HL-60 (cell line): ENCODE measurements at regions not wholly inside any gene's neighbourhood (a gene's known extent, or its start where the extent isn't known, plus 50 kb on each side); places are given as distances from the start of the nearest gene placed in this dataset.
A peak's percentile ranks its signal among the peaks of the same experiment; 100 is the strongest.

Experiments
- DNase-seq, 2 experiments: peaks; one replicate each; pipeline ENCODE4 v3.0.0-alpha.2; 2010 to 2020; ENCODE audit warnings: low read depth in 1 of 2, low spot score in 1 of 2
- H3K27ac ChIP-seq: fragments of 250-450 bp; sonication (Bioruptor Pico); replicated peaks from 2 replicates; pipeline ENCODE4 v1.5.1; 2020; ENCODE audit warnings: mild to moderate bottlenecking, moderate library complexity
- H3K27me3 ChIP-seq: fragments of 250-450 bp; sonication (Bioruptor Pico); 2 replicates; pipeline ENCODE4 v1.5.1; 2021; ENCODE audit warnings: mild to moderate bottlenecking, moderate library complexity; ENCODE audit not compliant: insufficient read depth, poor library complexity, severe bottlenecking
- H3K4me3 ChIP-seq: replicated peaks from 2 replicates; pipeline ENCODE4 v1.5.1; 2011; ENCODE audit warnings: mild to moderate bottlenecking, control low read depth, low read length; ENCODE audit not compliant: insufficient read depth
- CTCF ChIP-seq: IDR thresholded peaks from one replicate; pipeline ENCODE4 v1.5.1; 2011; ENCODE audit warnings: low read length, control low read depth, inconsistent platforms; ENCODE audit not compliant: insufficient read depth
- GABPA ChIP-seq: IDR thresholded peaks from 2 replicates; pipeline ENCODE4 v1.6.1; 2012; ENCODE audit warnings: low read depth
- POLR2AphosphoS5 ChIP-seq: IDR thresholded peaks from 2 replicates; pipeline ENCODE4 v1.6.1; 2012; ENCODE audit warnings: low read depth
- REST ChIP-seq: IDR thresholded peaks from 2 replicates; pipeline ENCODE4 v1.6.1; 2012; ENCODE audit warnings: low read depth; ENCODE audit not compliant: insufficient replicate concordance
- SPI1 ChIP-seq: IDR thresholded peaks from 2 replicates; pipeline ENCODE4 v1.6.1; 2012; ENCODE audit warnings: low read depth, mild to moderate bottlenecking, borderline replicate concordance

- no peak for DNase-seq
- H3K27ac ChIP-seq: no peak overlapping the region
- TF ChIP-seq POLR2AphosphoS5 (no peak), SPI1 (no peak), CTCF (no peak), REST (no peak), GABPA (no peak)
- no peaks in the 10 kb centered on the region for H3K27me3 ChIP-seq
- no peak overlapping the region for H3K4me3 ChIP-seq
Measured at GRCh38 chr16:50956637-50957036, 194.4 kb downstream of the SALL1 start.

GRCh38 chr16:50955311-50955710, 195.8 kb downstream of the SALL1 start:
- TF ChIP-seq GABPA (no peak), POLR2AphosphoS5 (no peak), SPI1 (no peak), CTCF (no peak)
- H3K27ac ChIP-seq: no peak overlapping the region
- no peaks in the 10 kb centered on the region for H3K27me3 ChIP-seq
- H3K4me3 ChIP-seq: no peak overlapping the region
- no peak for DNase-seq

- DNase-seq: no peak
- Histone ChIP-seq H3K4me3 (no peak overlapping the region), H3K27ac (no peak overlapping the region), H3K27me3 (no peaks in the 10 kb centered on the region)
- TF ChIP-seq POLR2AphosphoS5 (no peak), REST (no peak), CTCF (no peak), SPI1 (peak; percentile 14; the same call in 1 of the 2 replicates)
Measured at GRCh38 chr16:50954469-50954868, 196.6 kb downstream of the SALL1 start.

GRCh38 chr16:50953290-50953689, 197.8 kb downstream of the SALL1 start:
- no peak for TF ChIP-seq GABPA
- no peak for TF ChIP-seq CTCF
- no peak for TF ChIP-seq REST
- no peak for TF ChIP-seq SPI1
- TF ChIP-seq POLR2AphosphoS5: no peak
- no peak for DNase-seq
- no peak overlapping the region for H3K27ac ChIP-seq
- H3K27me3 ChIP-seq: no peaks in the 10 kb centered on the region
- no peak overlapping the region for H3K4me3 ChIP-seq
